ENCODE measurements at regions not wholly inside any gene's neighbourhood (a gene's known extent, or its start where the extent isn't known, plus 50 kb on each side); places are given as distances from the start of the nearest gene placed in this dataset.
"Not testable (repeated sequence)": the region's sequence is repeated elsewhere in the genome, so short reads cannot be mapped to it uniquely, and the experiment has no call there.

DNA sequence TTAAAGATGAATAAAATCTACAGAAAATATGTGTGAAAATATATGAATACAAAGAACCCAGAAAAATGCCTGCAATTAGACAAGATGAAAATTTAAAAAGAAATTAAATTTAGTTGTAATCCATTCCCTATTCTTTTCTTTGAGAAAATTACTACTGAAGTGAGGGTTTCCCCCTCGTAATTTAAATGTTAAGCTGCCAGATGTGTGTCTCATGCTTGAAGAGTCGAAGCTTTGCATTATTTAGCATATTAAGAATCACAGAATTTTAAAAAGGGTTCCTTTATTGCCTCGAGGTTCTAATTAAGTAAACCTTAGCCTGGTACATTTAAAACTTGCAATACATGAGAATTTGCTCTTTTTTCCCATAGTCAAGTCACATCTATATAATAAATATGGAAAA is 630.1 kb downstream of the TFAP2A start:
- H2AFZ ChIP-seq (ENCODE audit: low read length, unreplicated experiment), result no peak overlapping the region
- H3K27ac ChIP-seq (ENCODE audit: low read depth, low read length), result no peak overlapping the region
- no peak overlapping the region for H3K4me3 ChIP-seq (ENCODE audit: low read depth, low read length)
- no peaks in the 10 kb centered on the region for H3K79me2 ChIP-seq (ENCODE audit: control insufficient read depth, insufficient read depth, low read length, unreplicated experiment)
- H3K36me3 ChIP-seq (ENCODE audit: insufficient read depth, low read length), result no peaks in the 10 kb centered on the region
- H3K4me1 ChIP-seq (ENCODE audit: control insufficient read depth, insufficient read depth, low read length, unreplicated experiment), result no peaks in the 10 kb centered on the region
- no peaks in the 10 kb centered on the region for H3K27me3 ChIP-seq (ENCODE audit: insufficient read depth, low read length)

DNA sequence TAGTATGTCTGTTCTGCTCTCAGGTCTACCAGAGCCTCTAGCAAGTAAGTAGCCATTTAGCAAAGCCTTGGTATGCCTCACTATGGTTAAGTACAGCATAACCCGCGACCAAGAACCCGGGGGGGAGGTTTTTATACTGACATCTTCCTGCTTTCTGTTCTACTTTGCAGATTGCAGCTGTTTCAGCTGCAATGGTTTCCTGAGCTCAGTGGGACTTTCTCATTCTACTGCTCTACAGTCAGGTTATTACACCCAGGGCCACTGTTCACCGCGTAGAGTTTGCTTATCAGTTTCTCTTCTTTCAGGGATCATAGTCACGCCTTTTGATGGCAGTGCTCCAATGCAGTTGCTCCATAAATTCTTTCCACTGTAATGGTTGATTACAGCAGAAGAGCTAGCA is 631.3 kb downstream of the TFAP2A start:
- H3K27ac ChIP-seq (ENCODE audit: low read depth, low read length), result no peak overlapping the region
- H3K79me2 ChIP-seq (ENCODE audit: control insufficient read depth, insufficient read depth, low read length, unreplicated experiment), result no peaks in the 10 kb centered on the region
- no peaks in the 10 kb centered on the region for H3K4me1 ChIP-seq (ENCODE audit: control insufficient read depth, insufficient read depth, low read length, unreplicated experiment)
- H3K36me3 ChIP-seq (ENCODE audit: insufficient read depth, low read length), result no peaks in the 10 kb centered on the region
- no peak overlapping the region for H3K4me3 ChIP-seq (ENCODE audit: low read depth, low read length)
- H3K27me3 ChIP-seq (ENCODE audit: insufficient read depth, low read length), result no peaks in the 10 kb centered on the region
- H2AFZ ChIP-seq (ENCODE audit: low read length, unreplicated experiment), result no peak overlapping the region

DNA sequence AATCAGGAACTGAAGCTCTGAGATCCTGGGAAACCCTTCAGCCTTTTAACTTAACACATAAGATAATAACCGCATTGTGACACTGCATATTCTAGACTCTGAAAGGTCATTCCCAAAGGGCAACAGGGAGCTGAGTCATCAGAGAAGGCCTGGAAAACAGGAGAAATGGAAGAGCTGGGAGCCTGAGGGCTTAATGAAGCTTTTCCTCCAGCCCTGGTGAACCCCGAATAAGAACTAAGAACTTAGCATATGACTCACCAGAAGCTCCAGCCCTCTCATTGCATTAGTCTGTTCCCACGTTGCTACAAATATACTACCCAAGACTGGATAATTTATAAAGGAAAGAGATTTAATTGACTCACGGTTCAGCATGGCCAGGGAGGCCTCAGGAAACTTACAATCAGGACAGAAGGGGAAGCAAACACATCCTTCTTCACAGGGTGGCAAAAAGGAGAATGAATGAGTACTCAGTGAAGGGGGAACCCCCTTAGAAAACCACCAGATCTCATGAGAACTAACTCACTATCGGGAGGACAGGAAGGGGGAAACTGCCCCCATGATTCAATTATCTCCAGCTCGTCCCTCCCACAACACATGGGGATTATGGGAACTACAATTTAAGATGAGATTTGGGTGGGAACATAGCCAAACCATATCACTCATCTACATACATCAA is 648.5 kb downstream of the TFAP2A start:
- no peak overlapping the region for H2AFZ ChIP-seq (ENCODE audit: low read length, unreplicated experiment)
- no peak overlapping the region for H3K27ac ChIP-seq (ENCODE audit: low read depth, low read length)
- no peaks in the 10 kb centered on the region for H3K36me3 ChIP-seq (ENCODE audit: insufficient read depth, low read length)
- H3K4me1 ChIP-seq (ENCODE audit: control insufficient read depth, insufficient read depth, low read length, unreplicated experiment), result no peaks in the 10 kb centered on the region
- no peaks in the 10 kb centered on the region for H3K79me2 ChIP-seq (ENCODE audit: control insufficient read depth, insufficient read depth, low read length, unreplicated experiment)
- H3K27me3 ChIP-seq (ENCODE audit: insufficient read depth, low read length), result no peaks in the 10 kb centered on the region
- H3K4me3 ChIP-seq (ENCODE audit: low read depth, low read length), result no peak overlapping the region

DNA sequence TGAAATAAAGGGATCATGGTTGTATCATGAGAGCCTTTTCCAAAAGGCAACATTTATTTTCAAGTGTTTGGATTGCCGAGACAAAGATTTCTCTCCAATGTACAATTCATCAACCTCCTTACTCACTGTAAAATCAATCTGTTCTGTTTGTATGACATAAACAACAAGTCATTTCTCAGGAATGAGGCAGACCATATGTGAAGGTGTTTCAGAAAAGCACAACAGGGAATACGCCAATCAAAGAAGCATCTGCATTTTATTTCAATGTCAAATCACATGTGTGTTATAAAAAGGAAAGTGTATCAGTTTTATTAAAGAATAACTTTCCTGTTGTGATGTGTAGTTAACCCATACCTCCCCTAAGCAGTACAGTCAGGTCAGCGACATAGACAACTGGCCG is 653.7 kb downstream of the TFAP2A start:
- Histone ChIP-seq H3K4me1 (ENCODE audit: control insufficient read depth, insufficient read depth, low read length, unreplicated experiment) (no peaks in the 10 kb centered on the region), H3K27me3 (ENCODE audit: insufficient read depth, low read length) (no peaks in the 10 kb centered on the region), H3K79me2 (ENCODE audit: control insufficient read depth, insufficient read depth, low read length, unreplicated experiment) (no peaks in the 10 kb centered on the region), H3K36me3 (ENCODE audit: insufficient read depth, low read length) (no peaks in the 10 kb centered on the region), H3K4me3 (ENCODE audit: low read depth, low read length) (no peak overlapping the region), H2AFZ (ENCODE audit: low read length, unreplicated experiment) (no peak overlapping the region), H3K27ac (ENCODE audit: low read depth, low read length) (no peak overlapping the region)

DNA sequence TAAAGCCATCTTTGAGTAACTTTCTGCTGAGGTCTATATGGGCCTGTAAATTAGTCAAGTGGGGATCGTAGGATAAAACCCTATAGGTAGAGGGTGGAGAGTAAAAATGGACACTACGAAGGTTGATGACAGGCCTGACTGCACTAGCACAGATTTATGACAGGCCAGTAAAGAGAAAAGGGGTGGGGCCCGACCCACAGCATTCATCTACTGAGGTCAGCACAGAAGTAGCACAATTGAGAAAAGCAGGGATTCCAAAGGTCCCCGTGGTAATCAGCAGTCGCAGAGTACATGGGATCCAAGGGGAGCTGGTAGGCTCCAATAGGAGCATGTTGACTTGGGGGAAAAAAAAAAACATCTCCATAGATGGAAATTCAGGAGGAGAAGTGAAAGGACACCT is 660.4 kb downstream of the TFAP2A start:
- Histone ChIP-seq H3K79me2 (ENCODE audit: control insufficient read depth, insufficient read depth, low read length, unreplicated experiment) (no peaks in the 10 kb centered on the region), H3K4me3 (ENCODE audit: low read depth, low read length) (no peak overlapping the region)

DNA sequence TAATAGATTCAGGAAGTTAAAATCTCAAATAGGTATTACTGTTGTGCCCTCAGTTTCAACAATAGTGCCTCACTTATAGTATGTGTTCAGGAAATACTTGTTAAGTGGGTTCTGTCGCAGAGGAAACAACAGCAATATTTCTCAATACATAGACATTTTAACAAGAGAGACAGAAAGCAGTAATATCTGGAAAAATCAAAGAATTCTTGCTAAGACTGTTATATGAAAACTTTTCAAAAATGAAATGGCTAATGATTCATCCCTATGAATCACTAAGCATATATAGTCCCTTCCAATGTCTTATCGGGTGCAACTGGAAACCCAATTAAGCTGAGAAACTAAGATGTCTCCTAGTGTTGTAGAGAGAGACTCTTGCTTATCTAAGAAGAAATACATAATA is 668.9 kb downstream of the TFAP2A start:
- no peaks in the 10 kb centered on the region for H3K79me2 ChIP-seq (ENCODE audit: control insufficient read depth, insufficient read depth, low read length, unreplicated experiment)
- H3K27ac ChIP-seq (ENCODE audit: low read depth, low read length), result no peak overlapping the region
- H3K36me3 ChIP-seq (ENCODE audit: insufficient read depth, low read length), result no peaks in the 10 kb centered on the region
- no peak overlapping the region for H2AFZ ChIP-seq (ENCODE audit: low read length, unreplicated experiment)
- no peaks in the 10 kb centered on the region for H3K27me3 ChIP-seq (ENCODE audit: insufficient read depth, low read length)
- no peak overlapping the region for H3K4me3 ChIP-seq (ENCODE audit: low read depth, low read length)
- H3K4me1 ChIP-seq (ENCODE audit: control insufficient read depth, insufficient read depth, low read length, unreplicated experiment), result no peaks in the 10 kb centered on the region

More for the DNA sequence above, 660.4 kb downstream of the TFAP2A start:
- Histone ChIP-seq H3K36me3 (ENCODE audit: insufficient read depth, low read length) (no peaks in the 10 kb centered on the region), H2AFZ (ENCODE audit: low read length, unreplicated experiment) (no peak overlapping the region), H3K4me1 (ENCODE audit: control insufficient read depth, insufficient read depth, low read length, unreplicated experiment) (no peaks in the 10 kb centered on the region), H3K27ac (ENCODE audit: low read depth, low read length) (no peak overlapping the region), H3K27me3 (ENCODE audit: insufficient read depth, low read length) (no peaks in the 10 kb centered on the region)

DNA sequence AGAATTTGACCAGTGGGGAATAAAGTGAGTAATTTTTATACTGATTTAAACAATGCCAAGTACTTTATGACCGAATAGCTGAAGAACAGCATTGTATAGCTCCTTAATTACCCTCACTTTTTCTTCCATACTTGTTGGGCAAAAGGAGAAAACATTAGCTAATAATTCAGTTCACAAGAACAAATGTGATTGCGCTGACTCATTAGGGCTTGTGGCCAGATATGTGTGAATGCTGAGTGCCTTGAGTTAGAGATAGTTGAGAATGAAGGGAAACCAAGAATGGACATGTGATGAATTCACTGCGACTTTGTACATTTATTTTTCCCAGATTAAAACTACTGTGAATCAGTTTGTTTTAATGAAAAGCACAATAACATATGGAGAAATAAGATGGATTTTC is 669.4 kb downstream of the TFAP2A start:
- no peaks in the 10 kb centered on the region for H3K4me1 ChIP-seq (ENCODE audit: control insufficient read depth, insufficient read depth, low read length, unreplicated experiment)
- H2AFZ ChIP-seq (ENCODE audit: low read length, unreplicated experiment), result no peak overlapping the region
- H3K36me3 ChIP-seq (ENCODE audit: insufficient read depth, low read length), result no peaks in the 10 kb centered on the region
- no peaks in the 10 kb centered on the region for H3K27me3 ChIP-seq (ENCODE audit: insufficient read depth, low read length)
- H3K27ac ChIP-seq (ENCODE audit: low read depth, low read length), result no peak overlapping the region
- H3K79me2 ChIP-seq (ENCODE audit: control insufficient read depth, insufficient read depth, low read length, unreplicated experiment), result no peaks in the 10 kb centered on the region
- no peak overlapping the region for H3K4me3 ChIP-seq (ENCODE audit: low read depth, low read length)

DNA sequence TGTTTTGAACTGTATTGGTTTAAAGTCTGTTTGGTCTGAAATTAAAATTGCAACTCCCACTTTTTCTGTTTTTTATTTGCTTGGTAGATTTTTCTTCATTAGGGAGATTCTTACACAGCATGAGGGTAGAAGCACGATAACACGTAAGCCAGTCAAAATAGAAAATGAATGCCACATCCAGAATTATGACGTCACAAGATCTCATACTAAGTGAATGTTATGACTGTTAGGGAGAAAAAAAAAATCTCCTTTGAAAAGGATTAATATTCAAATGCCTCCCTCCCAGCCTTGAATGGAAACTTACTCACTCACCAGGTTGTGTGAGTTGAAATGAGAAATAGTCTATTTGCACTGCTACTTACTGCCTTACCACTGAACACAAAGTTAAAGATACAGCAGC is 670.8 kb downstream of the TFAP2A start:
- no peak overlapping the region for H3K27ac ChIP-seq (ENCODE audit: low read depth, low read length)
- H3K36me3 ChIP-seq (ENCODE audit: insufficient read depth, low read length), result no peaks in the 10 kb centered on the region
- no peak overlapping the region for H3K4me3 ChIP-seq (ENCODE audit: low read depth, low read length)
- H3K27me3 ChIP-seq (ENCODE audit: insufficient read depth, low read length), result no peaks in the 10 kb centered on the region
- no peak overlapping the region for H2AFZ ChIP-seq (ENCODE audit: low read length, unreplicated experiment)
- no peaks in the 10 kb centered on the region for H3K79me2 ChIP-seq (ENCODE audit: control insufficient read depth, insufficient read depth, low read length, unreplicated experiment)
- no peaks in the 10 kb centered on the region for H3K4me1 ChIP-seq (ENCODE audit: control insufficient read depth, insufficient read depth, low read length, unreplicated experiment)

DNA sequence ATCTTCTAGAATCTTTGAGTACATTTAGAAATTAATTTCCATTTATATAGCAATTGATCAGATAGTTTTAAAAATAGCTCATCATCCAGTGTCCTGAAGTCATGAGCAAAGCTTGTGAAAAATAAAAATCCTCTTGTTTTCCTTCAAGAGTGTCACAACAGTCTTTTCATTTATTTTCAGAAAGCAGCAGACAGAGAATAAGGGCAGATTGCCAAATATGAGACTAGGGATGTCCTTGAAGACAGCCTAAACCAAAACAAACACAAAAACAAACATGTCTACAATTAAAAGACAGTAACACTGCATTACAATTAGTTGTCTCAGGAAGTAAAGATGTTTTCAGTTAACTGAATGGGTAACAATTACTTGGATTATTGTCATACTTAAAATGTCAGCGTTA is 682.8 kb downstream of the TFAP2A start:
- no peaks in the 10 kb centered on the region for H3K4me1 ChIP-seq (ENCODE audit: control insufficient read depth, insufficient read depth, low read length, unreplicated experiment)
- H3K4me3 ChIP-seq (ENCODE audit: low read depth, low read length), result no peak overlapping the region
- no peak overlapping the region for H3K27ac ChIP-seq (ENCODE audit: low read depth, low read length)
- H3K36me3 ChIP-seq (ENCODE audit: insufficient read depth, low read length), result no peaks in the 10 kb centered on the region
- H3K27me3 ChIP-seq (ENCODE audit: insufficient read depth, low read length), result no peaks in the 10 kb centered on the region
- no peak overlapping the region for H2AFZ ChIP-seq (ENCODE audit: low read length, unreplicated experiment)
- H3K79me2 ChIP-seq (ENCODE audit: control insufficient read depth, insufficient read depth, low read length, unreplicated experiment), result no peaks in the 10 kb centered on the region

DNA sequence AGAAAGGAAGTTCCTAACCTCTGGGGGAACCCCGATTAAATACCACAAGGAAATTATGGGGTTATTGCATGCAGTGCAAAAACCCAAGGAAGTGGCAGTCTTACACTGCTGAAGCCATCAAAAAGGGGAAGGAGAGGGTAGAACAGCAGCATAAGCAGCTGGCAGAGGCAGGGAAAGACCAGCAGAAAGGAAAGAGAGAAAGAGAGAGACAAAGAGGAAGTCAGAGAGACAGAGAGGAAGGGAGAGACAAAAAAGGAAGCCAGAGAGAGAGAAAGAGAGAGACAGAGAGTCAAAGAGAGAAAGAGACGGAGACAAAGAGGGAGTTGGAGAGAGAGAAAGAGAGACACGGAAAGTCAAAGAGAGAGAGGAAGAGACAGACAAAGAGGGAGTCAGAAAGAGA is 689.1 kb downstream of the TFAP2A start:
- not testable (repeated sequence) for H3K4me3 ChIP-seq (ENCODE audit: low read depth, low read length); H3K27ac ChIP-seq (ENCODE audit: low read depth, low read length); H3K4me1 ChIP-seq (ENCODE audit: control insufficient read depth, insufficient read depth, low read length, unreplicated experiment); H2AFZ ChIP-seq (ENCODE audit: low read length, unreplicated experiment); H3K79me2 ChIP-seq (ENCODE audit: control insufficient read depth, insufficient read depth, low read length, unreplicated experiment); H3K36me3 ChIP-seq (ENCODE audit: insufficient read depth, low read length); H3K27me3 ChIP-seq (ENCODE audit: insufficient read depth, low read length)

DNA sequence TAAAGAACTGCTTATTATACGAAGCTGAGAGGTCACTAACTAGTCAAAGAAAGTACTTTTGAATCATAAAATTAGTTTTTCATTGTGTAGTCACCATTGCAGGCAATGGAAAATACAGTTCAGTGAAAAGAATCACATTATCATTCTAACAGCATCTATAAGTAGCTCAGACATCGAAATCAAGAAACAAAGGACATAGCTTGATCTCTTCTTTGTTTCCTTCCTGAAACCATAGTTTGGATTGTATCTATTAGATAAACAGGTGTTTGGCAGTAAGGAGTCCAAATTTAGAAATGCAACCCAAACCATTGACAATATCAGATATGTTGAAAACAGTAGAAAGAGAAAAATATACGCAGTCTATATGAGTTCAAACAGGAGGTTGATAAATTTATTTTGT is 697.3 kb downstream of the TFAP2A start:
- no peaks in the 10 kb centered on the region for H3K79me2 ChIP-seq (ENCODE audit: control insufficient read depth, insufficient read depth, low read length, unreplicated experiment)
- H2AFZ ChIP-seq (ENCODE audit: low read length, unreplicated experiment), result no peak overlapping the region
- H3K27ac ChIP-seq (ENCODE audit: low read depth, low read length), result no peak overlapping the region
- no peaks in the 10 kb centered on the region for H3K4me1 ChIP-seq (ENCODE audit: control insufficient read depth, insufficient read depth, low read length, unreplicated experiment)
- H3K4me3 ChIP-seq (ENCODE audit: low read depth, low read length), result no peak overlapping the region
- H3K27me3 ChIP-seq (ENCODE audit: insufficient read depth, low read length), result no peaks in the 10 kb centered on the region
- H3K36me3 ChIP-seq (ENCODE audit: insufficient read depth, low read length), result no peaks in the 10 kb centered on the region

Measured in ACC112 (cell line).